ENCODE measurements at regions not wholly inside any gene's neighbourhood (a gene's known extent, or its start where the extent isn't known, plus 50 kb on each side); places are given as distances from the start of the nearest gene placed in this dataset.

- H3K9me3 ChIP-seq (ENCODE audit: low read depth, low read length), result no peaks in the 10 kb centered on the region
- no peak overlapping the region for H3K27ac ChIP-seq (ENCODE audit: low read depth, low read length)
- no peak overlapping the region for H3K4me3 ChIP-seq (ENCODE audit: insufficient read depth, low read length)
- H3K4me2 ChIP-seq (ENCODE audit: insufficient read depth, low read length), result no peak overlapping the region
- H3K79me2 ChIP-seq (ENCODE audit: insufficient read depth, low read length), result no peaks in the 10 kb centered on the region
- no peaks in the 10 kb centered on the region for H3K4me1 ChIP-seq (ENCODE audit: insufficient read depth, low read length)
- no peak overlapping the region for H2AFZ ChIP-seq (ENCODE audit: low read length)
- H4K20me1 ChIP-seq (ENCODE audit: insufficient read depth, low read length), result no peaks in the 10 kb centered on the region
- DNase-seq (ENCODE audit: insufficient read length, low spot score, missing footprints), result no peak
- TF ChIP-seq, protein P1, sequence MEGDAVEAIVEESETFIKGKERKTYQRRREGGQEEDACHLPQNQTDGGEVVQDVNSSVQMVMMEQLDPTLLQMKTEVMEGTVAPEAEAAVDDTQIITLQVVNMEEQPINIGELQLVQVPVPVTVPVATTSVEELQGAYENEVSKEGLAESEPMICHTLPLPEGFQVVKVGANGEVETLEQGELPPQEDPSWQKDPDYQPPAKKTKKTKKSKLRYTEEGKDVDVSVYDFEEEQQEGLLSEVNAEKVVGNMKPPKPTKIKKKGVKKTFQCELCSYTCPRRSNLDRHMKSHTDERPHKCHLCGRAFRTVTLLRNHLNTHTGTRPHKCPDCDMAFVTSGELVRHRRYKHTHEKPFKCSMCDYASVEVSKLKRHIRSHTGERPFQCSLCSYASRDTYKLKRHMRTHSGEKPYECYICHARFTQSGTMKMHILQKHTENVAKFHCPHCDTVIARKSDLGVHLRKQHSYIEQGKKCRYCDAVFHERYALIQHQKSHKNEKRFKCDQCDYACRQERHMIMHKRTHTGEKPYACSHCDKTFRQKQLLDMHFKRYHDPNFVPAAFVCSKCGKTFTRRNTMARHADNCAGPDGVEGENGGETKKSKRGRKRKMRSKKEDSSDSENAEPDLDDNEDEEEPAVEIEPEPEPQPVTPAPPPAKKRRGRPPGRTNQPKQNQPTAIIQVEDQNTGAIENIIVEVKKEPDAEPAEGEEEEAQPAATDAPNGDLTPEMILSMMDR (IDR thresholded peaks at IDR 0.05; ENCODE audit: extremely low read depth, low read depth, low read length), result no peak
- H3K27me3 ChIP-seq (ENCODE audit: insufficient read depth, low read length), result peaks cover 38% of the 10 kb centered on the region
- H3K36me3 ChIP-seq (ENCODE audit: insufficient read depth, low read length), result no peaks in the 10 kb centered on the region
Observed at GRCh38 chr7:128145191-128145590, 95.9 kb upstream of the LEP start.

DNA sequence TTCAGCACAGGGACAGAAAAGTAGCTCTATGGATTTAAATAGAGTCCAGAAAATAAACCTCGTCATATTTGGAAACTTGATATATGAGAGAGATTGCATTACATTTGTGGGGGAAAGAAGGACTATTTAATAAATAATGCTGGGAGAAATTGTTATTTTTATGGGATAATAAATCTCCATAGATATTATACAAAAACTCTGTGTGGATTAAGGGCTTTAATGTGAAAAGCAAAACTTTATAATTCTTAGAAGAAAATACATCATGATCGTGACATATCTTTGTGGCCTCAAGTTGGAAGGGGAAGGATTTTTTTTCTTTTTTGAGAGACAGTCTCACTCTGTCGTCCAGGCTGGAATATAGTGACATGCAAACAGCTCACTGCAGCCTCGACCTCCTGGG lies 95.0 kb upstream of the LEP start:
- peaks cover 43% of the 10 kb centered on the region for H3K27me3 ChIP-seq (ENCODE audit: insufficient read depth, low read length)

DNA sequence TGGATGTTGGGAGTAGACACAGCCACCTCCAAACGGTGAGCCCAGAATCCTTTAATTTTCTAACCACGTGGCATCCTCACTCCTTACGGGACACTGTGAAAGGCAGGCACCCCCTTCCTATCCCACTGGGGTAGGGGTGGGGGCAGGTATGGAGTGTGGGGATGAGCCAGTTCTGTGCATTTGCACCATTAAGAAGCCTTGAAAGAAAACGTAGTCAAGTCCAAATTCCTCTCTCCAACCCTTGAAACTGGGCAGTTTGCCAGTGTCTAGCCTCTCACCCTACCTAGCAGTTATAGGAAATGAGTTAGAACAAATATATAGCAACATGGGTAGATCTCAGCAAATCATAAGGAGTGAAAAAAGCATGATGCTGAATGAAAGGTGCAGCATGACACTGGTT lies 92.4 kb upstream of the LEP start:
- Histone ChIP-seq H3K4me2 (ENCODE audit: insufficient read depth, low read length) (no peak overlapping the region), H2AFZ (ENCODE audit: low read length) (no peak overlapping the region), H4K20me1 (ENCODE audit: insufficient read depth, low read length) (no peaks in the 10 kb centered on the region), H3K79me2 (ENCODE audit: insufficient read depth, low read length) (no peaks in the 10 kb centered on the region), H3K27ac (ENCODE audit: low read depth, low read length) (no peak overlapping the region), H3K36me3 (ENCODE audit: insufficient read depth, low read length) (no peaks in the 10 kb centered on the region), H3K27me3 (ENCODE audit: insufficient read depth, low read length) (peaks cover 36% of the 10 kb centered on the region), H3K4me1 (ENCODE audit: insufficient read depth, low read length) (no peaks in the 10 kb centered on the region), H3K9me3 (ENCODE audit: low read depth, low read length) (no peaks in the 10 kb centered on the region), H3K4me3 (ENCODE audit: insufficient read depth, low read length) (no peak overlapping the region)
- TF ChIP-seq, protein P1 (IDR thresholded peaks at IDR 0.05; ENCODE audit: extremely low read depth, low read depth, low read length), result no peak
- no peak for DNase-seq (ENCODE audit: insufficient read length, low spot score, missing footprints)

More for the DNA sequence above, 95.0 kb upstream of the LEP start:
- Histone ChIP-seq H3K9me3 (ENCODE audit: low read depth, low read length) (no peaks in the 10 kb centered on the region), H3K27ac (ENCODE audit: low read depth, low read length) (no peak overlapping the region), H3K4me1 (ENCODE audit: insufficient read depth, low read length) (no peaks in the 10 kb centered on the region), H3K4me3 (ENCODE audit: insufficient read depth, low read length) (no peak overlapping the region), H2AFZ (ENCODE audit: low read length) (no peak overlapping the region), H3K36me3 (ENCODE audit: insufficient read depth, low read length) (no peaks in the 10 kb centered on the region), H4K20me1 (ENCODE audit: insufficient read depth, low read length) (no peaks in the 10 kb centered on the region), H3K4me2 (ENCODE audit: insufficient read depth, low read length) (no peak overlapping the region), H3K79me2 (ENCODE audit: insufficient read depth, low read length) (no peaks in the 10 kb centered on the region)
- no peak for DNase-seq (ENCODE audit: insufficient read length, low spot score, missing footprints)
- TF ChIP-seq, protein P1 (IDR thresholded peaks at IDR 0.05; ENCODE audit: extremely low read depth, low read depth, low read length), result no peak

DNA sequence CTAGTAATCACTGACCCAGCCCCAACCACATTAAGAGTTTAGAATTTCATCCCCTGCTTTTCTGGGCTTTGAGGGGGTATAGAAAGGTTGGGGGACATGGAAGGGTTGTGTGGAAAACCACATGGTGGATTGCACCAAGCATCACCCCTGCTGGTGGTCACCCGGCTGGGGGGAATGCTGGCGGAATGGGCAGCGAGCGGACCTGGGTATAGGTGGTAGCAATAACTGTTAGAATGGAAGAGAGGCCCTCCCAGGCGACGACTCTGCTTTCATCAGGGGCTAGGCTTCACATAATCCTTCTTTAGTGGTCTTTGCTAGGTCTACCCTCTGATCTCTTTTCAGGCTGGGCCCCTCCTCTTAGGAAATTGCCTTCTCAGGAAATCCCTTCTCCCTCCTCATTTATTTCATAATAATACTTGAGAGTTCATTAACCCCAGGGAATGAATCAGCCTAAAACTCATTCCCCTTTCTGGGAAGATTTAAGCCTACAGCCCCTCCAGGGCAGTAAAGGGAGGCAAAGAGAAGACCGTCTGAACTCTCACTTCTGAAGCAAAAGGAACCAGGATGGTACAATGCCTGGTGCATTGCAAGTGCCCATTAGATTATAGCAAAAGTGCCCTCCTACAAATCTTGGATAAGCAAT lies 90.7 kb upstream of the LEP start:
- no peak for DNase-seq (ENCODE audit: insufficient read length, low spot score, missing footprints)

More for the DNA sequence above, 90.7 kb upstream of the LEP start:
- H3K79me2 ChIP-seq (ENCODE audit: insufficient read depth, low read length), result no peaks in the 10 kb centered on the region
- H3K4me1 ChIP-seq (ENCODE audit: insufficient read depth, low read length), result no peaks in the 10 kb centered on the region
- TF ChIP-seq, protein P1 (IDR thresholded peaks at IDR 0.05; ENCODE audit: extremely low read depth, low read depth, low read length), result no peak
- H3K27ac ChIP-seq (ENCODE audit: low read depth, low read length), result no peak overlapping the region
- H3K9me3 ChIP-seq (ENCODE audit: low read depth, low read length), result no peaks in the 10 kb centered on the region
- no peak overlapping the region for H3K4me3 ChIP-seq (ENCODE audit: insufficient read depth, low read length)
- peaks cover 42% of the 10 kb centered on the region for H3K27me3 ChIP-seq (ENCODE audit: insufficient read depth, low read length)
- no peaks in the 10 kb centered on the region for H3K36me3 ChIP-seq (ENCODE audit: insufficient read depth, low read length)
- no peak overlapping the region for H3K4me2 ChIP-seq (ENCODE audit: insufficient read depth, low read length)
- no peak overlapping the region for H2AFZ ChIP-seq (ENCODE audit: low read length)
- no peaks in the 10 kb centered on the region for H4K20me1 ChIP-seq (ENCODE audit: insufficient read depth, low read length)

All from osteoblast (primary cell).